AG09309 (cell line): ENCODE measurements at regions not wholly inside any gene's neighbourhood (a gene's known extent, or its start where the extent isn't known, plus 50 kb on each side); places are given as distances from the start of the nearest gene placed in this dataset.

ENCODE experiments used
- DNase-seq: peaks from one replicate; pipeline ENCODE4 v3.0.0-alpha.2; 2010; ENCODE audit warnings: low read depth
- H3K4me3 ChIP-seq: 2 replicates; pipeline ENCODE4 v1.5.1; 2011; ENCODE audit warnings: mild to moderate bottlenecking, low read depth, low read length, moderate library complexity; ENCODE audit not compliant: control insufficient read depth
- CTCF ChIP-seq: IDR thresholded peaks from 2 replicates; pipeline ENCODE4 v1.5.1; 2011; ENCODE audit warnings: mild to moderate bottlenecking, low read depth, low read length, inconsistent platforms; ENCODE audit not compliant: insufficient read depth, control insufficient read depth; ENCODE audit errors: missing control alignments

GRCh38 chr2:186299610-186300009 lies 186.4 kb upstream of the ZC3H15 start:
- H3K4me3 ChIP-seq, result no peak overlapping the region
- DNase-seq, result no peak
- no peak for TF ChIP-seq CTCF

- H3K4me3 ChIP-seq, result no peak overlapping the region
- no peak for TF ChIP-seq CTCF
- no peak for DNase-seq
Measured at GRCh38 chr2:186302263-186302662, 183.8 kb upstream of the ZC3H15 start.

- no peak overlapping the region for H3K4me3 ChIP-seq
- no peak for TF ChIP-seq CTCF
- no peak for DNase-seq
Measured at GRCh38 chr2:186303091-186303490, 183.0 kb upstream of the ZC3H15 start.

GRCh38 chr2:186304064-186304463 lies 182.0 kb upstream of the ZC3H15 start:
- no peak for DNase-seq
- TF ChIP-seq CTCF, result no peak
- no peak overlapping the region for H3K4me3 ChIP-seq

- no peak overlapping the region for H3K4me3 ChIP-seq
- no peak for DNase-seq
- TF ChIP-seq CTCF, result no peak
Measured at GRCh38 chr2:186306754-186307153, 179.3 kb upstream of the ZC3H15 start.

- no peak for TF ChIP-seq CTCF
- no peak for DNase-seq
- no peak overlapping the region for H3K4me3 ChIP-seq
Measured at GRCh38 chr2:186307871-186308270, 178.2 kb upstream of the ZC3H15 start.

GRCh38 chr2:186308347-186308746 lies 177.7 kb upstream of the ZC3H15 start:
- no peak overlapping the region for H3K4me3 ChIP-seq
- DNase-seq, result no peak
- TF ChIP-seq CTCF, result no peak
